ENCODE measurements at regions not wholly inside any gene's neighbourhood (a gene's known extent, or its start where the extent isn't known, plus 50 kb on each side); places are given as distances from the start of the nearest gene placed in this dataset.

DNA sequence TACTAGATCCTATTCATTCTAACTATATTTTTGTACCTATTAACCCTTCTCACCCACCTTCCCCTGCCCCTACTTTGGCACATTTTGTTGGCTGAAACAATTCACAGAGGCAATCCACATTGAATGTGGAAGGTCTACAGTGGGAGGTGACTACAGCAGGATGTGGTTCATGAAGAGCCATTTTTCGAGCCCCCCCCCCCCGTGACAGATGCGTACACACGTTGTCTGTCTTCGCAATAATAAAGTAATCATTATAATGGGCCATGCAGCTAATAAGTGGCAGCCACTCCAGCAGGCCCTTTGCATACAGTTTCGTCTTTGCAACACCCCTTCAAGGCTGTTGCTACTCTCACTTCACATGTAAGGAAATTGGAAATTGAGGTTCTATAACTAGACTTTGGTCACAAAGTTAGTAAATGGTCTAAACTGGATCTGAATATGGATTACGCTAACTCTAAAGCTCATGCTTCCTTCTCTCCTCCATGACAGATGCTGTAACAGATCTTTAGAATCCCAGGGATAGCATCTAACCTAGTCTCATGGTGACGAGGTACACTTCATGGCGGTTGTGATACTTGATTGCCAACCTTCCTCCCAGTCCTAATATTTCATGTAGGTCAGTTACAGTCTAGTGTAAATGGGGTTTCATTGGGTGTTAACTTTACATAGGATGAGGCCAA is 176.8 kb downstream of the MYCN start:
- DNase-seq = no peak

DNA sequence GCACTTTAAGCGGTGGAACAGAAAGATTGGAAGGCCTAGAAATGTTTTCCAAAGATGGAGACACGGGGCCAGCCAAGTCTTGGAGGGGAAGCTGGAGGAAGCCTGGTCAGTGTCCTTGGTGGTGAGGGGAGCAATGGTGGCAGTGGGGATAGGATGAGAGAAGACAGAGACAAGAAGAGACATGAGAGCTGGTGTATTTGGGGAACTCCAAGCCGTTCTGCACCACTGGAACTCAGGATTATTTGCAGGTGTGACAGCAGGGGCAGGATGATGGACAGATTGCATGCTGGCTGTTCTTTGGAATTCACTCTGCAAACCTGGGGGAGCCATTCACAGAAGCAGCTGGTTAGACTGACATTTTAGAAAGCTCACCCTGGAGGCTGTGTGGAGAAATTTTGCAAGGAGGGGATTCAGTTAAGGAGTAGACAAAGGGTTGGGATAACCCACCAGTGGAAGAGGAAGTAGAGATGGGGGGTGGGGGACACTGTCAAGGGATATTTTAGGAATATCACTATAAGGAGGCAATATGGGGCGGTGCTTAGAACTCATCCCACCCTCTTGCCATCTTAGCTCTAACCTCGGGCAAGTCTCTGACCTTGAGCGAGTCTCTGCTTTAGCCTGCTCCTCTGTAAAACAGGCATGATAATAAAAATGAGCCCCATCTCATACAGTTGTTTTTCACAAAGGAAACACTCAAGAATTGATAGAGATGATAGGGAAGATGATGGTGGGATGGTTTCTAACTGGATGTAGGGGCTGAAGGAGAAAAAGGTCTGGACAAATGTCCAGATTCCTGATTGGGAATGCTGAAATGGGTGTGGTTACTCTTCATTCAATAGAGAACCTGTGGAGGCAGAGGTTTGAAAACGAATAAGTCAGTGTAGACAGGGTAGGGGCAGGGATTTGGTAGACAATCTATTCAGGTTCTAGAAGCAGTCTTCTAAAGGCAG is 175.8 kb downstream of the MYCN start:
- DNase-seq = no peak

DNA sequence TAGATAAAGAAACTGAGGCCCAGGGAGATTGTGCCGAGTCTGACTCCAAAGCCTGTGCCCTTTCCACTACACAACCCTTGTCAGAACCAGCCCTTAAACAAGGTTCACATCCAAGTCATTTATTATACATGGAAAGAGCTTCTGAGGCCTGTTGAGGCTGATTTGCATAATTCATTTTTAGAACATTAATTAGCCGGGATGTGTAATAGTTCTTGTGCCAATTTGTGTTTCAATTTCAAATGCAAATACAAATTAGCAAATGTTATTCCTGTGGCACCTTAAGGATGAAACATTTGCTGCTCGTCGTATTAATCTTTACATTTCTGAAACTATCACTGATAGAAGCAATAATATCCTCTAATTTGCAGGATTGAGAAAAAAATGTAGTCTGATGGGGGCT is 174.9 kb downstream of the MYCN start:
- no peak for DNase-seq

DNA sequence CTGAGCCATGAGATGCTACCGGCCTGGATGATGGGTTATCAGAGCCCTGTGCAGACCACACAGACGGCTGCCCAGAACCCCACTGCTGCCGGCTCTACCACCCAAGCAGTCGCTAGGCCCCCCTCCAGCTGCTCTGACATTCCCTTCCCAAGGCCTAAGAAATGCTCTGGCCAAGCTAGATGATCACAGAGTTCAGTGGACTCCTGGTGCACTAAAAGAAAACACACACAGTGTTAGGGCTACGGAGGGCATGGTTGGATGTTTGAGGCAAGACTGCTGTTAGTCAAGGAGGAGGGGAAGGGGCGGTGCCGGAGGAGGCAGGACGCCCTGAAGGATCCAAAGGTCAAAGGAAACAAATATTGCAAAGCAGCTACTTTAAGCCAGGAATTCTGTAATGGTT is 174.5 kb downstream of the MYCN start:
- DNase-seq = no peak

DNA sequence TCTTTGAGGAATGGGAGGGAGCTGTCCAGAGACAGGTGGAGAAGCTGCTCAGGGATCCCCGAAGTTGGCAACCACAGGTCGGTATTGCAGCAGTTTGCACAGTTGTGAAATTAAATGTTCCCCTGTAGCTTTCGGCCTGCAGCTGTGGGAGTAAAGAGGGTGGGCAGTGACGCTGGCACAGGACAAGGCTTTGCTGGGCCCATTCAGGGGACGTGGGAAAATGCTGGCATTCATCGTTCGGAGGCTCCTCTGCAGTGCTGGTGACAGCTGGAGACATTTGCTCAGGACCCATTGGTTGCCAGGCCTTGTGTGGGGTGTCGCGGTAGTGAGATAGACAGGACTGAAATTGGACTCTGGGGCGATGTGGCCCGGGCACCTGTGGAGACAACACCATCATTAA is 173.7 kb downstream of the MYCN start:
- DNase-seq = no peak

DNA sequence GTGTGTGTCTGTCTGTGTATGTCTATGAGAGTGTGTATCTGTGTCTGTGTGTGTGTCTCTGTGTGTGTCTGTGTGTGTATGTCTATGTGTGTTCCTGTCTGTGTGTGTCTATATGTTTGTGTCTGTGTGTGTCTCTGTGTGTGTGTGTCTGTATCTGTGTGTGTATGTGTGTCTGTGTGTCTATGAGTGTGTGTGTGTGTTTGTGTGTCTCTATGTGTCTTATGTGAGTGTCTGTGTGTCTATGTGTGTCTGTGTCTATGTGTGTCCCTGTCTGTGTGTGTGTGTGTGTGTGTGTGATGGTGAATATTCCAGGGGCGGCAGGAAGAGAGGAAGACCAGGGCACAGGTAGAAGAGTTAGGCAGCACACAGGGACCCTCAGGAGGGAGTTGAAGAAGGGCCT is 173.2 kb downstream of the MYCN start:
- no peak for DNase-seq

DNA sequence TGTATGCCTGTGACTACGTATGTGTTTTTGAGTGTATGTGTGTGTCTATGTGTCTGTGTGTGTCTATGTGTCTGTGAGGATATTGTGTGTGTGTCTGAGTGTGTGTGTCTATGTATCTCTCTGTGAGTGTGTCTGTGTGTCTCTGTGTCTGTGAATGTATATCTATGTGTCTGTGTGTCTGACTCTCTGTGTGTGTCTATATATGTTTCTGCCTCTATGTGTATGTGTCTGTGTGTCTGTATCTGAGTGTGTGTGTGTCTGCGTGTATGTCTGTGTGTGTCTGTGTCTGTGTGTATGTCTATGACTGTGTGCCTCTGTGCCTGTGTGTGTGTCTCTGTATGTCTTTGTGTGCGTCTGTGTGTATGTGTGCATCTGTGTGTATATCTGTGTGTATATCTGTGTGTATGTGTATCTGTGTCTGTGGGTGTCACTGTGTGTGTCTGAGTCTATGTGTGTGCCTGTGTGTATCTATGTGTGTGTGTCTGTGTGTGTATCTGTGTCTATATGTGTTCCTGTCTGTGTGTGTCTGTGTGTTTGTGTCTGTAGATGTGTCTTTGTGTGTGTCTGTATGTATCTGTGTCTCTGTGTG is 172.7 kb downstream of the MYCN start:
- no peak for DNase-seq

DNA sequence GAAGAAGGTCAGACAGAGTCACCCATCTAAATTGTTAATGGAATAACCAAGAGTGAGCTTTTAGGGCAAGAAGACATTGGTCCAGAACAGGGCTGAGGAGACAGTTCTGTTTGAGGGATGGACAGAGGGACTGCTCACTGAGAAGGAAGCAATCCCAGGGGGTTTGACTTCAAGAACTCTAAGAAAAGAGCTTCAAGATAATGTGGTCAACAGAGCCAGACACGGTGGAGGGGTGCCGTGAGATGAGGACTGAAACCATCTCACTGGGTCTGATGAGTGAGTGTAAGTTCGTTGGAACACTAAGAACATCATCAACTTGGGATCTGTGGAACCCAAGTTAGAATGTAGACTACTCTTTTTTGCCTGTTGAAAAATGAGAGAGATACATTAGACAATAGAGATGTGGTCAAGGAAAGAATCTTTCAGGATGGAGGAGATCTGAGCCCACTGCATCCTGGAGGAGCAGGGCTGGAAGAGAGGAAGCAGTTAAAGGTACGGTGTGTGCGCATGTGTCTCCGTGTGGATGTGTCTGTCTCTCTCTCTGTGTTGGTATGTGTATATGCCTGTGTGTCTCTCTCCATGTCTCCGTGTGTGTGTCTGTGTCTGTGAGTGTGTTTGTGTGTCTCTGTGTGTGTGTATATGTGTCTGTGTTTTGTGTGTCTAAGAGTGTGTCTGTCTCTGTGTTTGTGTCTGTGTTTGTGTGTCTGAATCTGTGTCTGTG is 172.1 kb downstream of the MYCN start:
- no peak for DNase-seq

DNA sequence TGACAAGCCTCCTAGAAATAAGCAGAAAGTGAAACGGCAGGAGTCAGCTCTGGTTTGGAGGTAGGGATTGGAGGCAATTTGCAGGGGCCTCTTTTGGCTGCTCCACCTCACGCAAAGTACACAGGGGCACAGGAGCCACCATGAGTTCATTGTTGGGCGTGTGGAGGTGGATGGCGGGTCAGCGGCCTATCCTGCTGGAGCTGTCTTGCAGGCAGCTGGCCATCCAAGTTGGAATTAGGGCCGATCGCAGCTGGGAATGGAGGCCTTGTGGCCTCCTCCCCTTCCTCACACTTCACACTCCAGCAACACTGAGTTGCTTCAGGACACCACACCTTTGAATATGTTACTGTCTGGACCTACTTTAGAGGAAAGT is 171.5 kb downstream of the MYCN start:
- no peak for DNase-seq

DNA sequence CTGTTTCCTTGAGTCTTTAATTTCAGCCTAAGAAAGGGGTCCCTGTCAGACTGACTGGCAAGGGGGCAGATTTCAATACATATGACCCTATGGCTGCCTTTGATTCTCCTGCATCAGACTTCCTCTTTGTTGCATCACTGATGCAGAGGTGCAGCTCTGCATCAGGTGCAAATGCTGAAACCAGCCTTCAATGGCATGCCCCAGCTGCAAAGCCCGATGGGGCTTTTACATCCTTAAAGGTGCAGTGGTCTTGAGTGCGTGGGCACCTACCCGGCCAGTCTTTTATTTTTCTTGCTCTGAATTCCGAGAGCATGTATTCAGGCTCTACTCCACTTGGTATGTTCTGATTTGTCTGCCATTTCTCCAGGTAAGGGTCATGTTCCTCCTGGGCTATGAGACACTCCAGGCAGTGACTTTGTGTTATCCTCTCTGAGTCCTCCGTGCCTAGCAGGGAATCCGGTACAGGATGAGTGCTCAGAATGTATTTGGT is 169.5 kb downstream of the MYCN start:
- DNase-seq = no peak

DNA sequence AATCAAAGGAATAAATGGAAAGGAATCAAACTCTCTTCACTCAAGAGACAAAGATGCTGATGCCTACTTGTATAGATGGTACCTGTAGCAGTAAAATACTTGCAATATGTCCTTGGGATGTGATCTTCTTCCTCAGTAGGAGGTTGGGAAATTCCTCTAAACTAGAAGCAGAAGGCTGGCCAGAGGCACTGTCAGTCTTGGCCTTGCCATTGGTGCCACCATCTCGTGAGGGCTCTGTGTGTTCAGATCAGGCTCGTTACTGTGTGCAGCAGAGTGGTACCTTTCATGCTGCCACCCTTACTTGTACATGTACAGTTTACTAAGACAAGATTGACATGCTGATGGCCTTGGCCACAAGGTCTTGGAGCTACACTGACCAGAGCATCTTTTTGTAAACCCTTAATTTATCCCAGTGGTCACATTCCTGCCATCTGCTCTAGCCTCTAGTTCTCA is 169.0 kb downstream of the MYCN start:
- no peak for DNase-seq

DNA sequence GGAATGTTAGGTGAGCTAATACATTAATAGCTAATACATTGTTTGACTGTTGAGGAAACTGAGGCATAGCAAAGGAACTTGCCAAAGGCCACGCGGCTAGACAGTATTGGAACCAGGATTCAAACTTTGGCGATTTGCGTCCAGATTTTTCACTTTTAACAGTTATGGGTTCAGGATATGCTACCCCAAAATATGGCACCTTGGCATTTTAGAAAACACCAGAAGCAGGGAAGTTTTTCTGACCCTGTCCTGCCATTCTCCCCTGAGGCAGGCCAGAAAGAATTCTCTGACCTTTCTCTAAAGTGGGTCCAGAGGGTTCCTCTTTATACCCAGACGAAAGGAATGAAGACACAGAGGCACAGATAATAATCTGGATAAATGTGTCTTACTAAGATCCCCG is 166.9 kb downstream of the MYCN start:
- DNase-seq = no peak

DNA sequence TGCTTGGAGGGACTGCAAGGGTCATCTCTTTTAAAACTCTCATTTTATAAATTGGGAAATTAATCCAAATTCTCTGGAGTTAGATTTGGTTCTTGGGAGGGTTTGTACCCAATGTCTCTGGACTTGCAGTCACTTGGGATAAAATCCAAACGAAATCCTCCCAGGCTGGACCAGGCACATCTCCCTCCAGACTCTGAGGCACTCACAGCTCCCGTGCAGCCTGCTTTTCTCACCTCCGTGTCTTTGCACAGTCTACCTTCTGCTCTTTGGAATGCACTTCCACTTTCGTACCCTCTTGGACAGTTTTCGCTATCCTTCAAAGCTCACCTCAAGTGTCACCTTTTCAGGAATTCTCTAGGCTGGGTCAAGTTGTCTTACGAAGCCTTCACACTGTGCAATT is 166.3 kb downstream of the MYCN start:
- no peak for DNase-seq

DNA sequence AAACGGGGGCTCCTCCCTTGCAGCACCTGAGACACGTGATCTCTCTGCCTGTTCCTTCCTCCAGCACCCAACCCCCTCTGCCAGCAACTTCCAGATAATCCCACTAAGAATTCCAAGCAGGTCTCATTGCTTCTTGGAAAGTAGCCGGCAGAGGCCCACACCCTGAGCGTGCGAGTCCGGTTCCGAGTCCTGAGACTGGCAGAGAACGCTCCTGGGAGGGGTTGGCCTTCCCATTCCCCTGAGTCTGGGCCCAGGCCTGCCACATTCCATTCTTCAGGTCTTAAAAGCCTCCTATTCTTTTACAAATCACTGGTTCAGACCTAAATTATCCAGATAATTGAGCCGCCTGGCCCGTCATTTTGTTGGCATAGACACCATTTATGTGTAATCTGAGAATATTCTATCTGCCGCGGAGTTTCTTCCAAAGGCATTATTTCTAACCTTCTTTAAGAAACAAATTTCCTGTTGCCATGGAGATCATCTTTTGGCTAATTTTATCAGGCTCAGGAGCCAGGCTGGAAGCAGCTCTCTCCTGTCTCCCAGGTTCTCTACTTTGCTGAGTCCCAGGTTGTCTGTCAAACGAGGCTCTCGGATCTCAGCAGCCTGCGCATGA is 165.4 kb downstream of the MYCN start:
- peak; percentile 55 for DNase-seq

DNA sequence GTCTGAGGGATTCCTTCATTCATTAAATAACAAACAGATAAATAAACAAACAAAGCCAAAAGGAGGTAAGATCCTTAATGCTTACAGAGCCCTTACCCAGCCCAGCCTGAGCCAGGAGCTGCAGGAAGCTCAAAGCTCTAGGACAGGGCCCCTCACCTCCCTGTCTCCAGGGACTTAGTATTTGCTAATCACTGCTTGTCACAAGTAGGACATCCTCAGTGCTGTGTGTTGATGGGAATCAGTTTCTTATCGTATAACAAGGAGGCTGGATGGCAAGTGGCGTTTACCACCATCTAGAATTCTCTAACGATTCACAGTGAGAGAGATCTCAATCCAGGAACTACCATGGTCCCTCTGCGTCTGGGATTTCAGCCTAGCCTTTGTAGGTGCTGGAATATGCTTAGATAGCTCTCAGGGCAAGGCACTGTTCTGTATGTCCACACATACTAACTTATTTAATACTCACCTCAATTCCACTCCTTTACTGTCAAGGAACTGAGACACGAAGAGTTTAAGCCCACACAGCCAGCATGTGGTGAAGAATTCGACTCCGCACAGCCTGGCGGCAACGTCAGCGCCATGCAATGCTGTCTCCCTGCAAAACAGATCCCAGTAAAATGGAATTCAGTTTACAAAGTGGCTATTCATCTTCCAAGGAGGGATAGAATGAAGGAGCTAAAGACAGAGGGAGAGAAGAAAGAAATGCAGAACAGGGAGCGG is 164.8 kb downstream of the MYCN start:
- no peak for DNase-seq

DNA sequence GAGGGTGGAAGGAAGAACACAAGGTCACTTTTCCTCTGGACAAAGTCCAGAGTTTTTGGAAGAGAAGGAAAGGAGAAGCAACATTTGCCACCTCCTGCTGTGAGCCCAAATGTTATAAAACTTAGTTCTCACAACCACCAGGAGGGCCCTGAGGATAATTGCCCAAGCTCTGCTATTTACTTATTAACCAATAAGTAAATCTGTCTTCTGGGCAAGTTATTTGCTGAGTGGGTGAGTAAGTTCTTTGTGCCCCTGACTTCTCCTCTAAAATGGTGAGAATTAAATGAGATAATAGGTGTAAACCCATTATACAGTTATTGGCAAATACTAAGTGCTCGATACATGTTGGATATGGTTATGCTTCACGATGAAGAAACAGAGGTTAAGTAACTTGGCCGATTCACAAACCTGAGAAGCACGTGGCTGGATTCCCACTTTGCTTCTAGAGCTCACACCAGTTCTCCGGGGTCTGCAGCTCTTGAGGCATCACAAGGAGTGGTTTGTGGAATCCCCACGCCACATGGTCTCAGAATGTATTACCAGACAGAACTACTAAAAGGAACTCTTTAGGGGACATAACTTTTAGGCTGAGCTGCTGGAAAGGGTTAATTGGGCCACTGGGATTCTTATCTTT is 164.1 kb downstream of the MYCN start:
- no peak for DNase-seq

DNA sequence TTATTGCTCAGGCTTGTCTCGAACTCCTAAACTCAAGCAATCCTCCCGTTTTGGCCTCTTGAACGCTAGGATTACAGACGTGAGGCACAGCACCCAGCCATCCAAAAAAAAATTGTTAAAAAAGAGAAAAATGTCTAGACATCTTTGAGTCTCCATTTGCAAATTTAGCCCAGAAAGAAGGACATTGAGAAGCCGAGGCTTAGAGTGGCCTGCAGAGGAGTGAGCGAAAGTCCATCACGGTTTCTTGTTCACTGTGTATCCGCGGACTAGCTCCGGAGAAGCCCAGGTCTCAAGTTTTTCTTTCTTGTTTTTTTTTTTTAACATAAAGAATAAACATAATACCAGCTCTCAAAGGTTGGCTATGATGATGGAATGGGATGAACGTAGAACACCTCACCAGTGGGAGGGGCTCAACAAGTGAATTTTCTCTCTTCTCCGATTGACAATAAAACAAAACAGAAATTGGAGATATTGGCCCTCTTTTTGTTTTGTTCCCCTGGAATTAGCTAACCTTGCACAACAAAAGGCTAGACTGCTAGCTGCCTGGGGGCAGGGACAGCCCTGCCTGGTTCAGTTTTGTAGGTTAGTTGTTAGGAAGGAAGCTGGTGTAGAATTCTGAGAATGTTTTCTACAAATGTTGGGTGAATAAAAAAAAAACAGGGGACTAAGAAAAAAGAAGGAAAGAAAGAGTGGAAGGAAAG is 163.4 kb downstream of the MYCN start:
- DNase-seq = no peak

DNA sequence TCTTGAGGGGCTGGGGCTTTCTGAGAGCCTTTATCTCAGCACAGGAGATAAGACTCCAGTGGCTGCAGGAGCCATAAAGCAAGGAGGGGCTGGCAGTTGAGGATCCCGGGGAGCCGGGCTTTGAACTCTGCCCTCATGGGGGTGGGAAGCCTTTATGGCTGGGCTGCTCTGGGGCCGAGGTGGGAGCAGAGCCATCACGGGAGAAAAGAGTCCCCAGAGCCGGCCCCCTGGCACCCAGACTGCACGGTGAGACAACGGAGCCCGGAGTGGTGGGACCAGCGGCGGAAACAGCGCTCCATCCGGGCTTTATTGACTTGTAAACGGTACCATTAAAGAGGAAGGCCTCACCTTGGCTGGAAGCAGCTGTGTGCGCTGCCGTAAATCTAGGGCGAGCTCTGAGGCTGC is 162.6 kb downstream of the MYCN start:
- DNase-seq = no peak

DNA sequence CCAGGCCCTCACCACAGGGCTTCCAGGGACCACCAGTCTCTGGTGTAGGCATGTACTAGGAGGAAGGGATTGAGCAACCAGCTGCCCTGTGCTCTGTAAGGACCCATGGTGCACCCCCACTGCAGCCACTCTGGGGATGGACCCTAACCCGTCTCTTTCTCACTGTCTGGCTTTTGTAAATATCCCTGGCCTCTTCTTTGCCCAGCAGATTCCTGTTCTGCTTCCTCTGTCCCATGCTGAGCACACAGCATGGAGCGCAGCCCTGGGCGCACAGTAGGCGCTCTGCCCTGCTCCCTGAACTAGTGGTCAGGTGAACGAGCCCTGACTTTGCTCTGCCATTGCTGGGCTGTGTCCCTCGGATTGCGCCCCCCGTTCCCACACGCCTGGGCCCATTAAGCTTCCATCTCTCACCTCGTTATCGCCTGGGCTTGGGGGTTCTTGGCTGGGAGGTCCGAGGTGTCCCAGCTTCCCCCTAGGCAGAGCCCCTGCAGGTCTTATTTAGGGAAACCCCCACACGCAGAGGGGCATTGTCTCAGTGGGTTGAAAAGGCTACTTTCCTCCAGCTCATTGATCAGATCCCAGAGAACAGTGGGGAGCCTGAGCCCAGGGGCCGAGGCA is 162.1 kb downstream of the MYCN start:
- DNase-seq = no peak

DNA sequence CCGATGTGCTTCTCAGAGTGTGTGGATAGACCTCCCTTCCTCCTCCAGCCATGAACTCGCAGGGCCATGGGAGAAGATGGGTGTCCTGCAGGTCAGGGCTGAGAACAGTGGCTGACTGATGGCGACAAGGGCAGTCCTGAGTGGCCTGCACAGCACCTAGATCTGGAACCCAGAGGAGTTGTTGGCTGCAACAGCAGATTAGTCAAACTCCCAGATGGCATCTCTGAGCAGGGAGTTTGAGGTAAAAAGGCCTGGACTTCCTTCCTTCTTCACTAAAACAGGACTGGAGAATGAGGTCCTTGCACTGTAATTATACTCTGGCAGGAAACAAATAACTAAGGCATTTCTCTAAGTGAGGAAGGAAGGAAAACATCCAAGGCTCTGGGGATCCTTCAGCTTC is 160.8 kb downstream of the MYCN start:
- DNase-seq = no peak

Data from right kidney (tissue), 1 donor.